Epithelial cell of proximal tubule (primary cell): ENCODE measurements at regions not wholly inside any gene's neighbourhood (a gene's known extent, or its start where the extent isn't known, plus 50 kb on each side); places are given as distances from the start of the nearest gene placed in this dataset.

Source experiments
- DNase-seq: peaks from one replicate; pipeline ENCODE4 v3.0.0-alpha.2; 2011; ENCODE audit warnings: low read depth
- H3K4me3 ChIP-seq: 2 replicates; pipeline ENCODE4 v1.5.1; 2011; ENCODE audit warnings: low read depth, mild to moderate bottlenecking, low read length
- CTCF ChIP-seq: conservative IDR thresholded peaks from 2 replicates; pipeline ENCODE4 v1.5.1; 2012; ENCODE audit warnings: low read depth, mild to moderate bottlenecking, low read length

- DNase-seq: no peak
- H3K4me3 ChIP-seq: no peak overlapping the region
- TF ChIP-seq CTCF: no peak
These were observed 50.2 kb upstream of the BARX1 start for GRCh38 chr9:94005272-94005901.
